HG02840 (cell line): ENCODE measurements at regions not wholly inside any gene's neighbourhood (a gene's known extent, or its start where the extent isn't known, plus 50 kb on each side); places are given as distances from the start of the nearest gene placed in this dataset.
"Not testable (repeated sequence)": the region's sequence is repeated elsewhere in the genome, so short reads cannot be mapped to it uniquely, and the experiment has no call there.

ENCODE experiments used
- ATAC-seq: cut with Tn5 transposase; IDR thresholded peaks from one replicate; pipeline ENCODE4 v1.9.1; 2021; ENCODE audit warnings: mild to moderate bottlenecking, moderate library complexity, moderate number of reproducible peaks; ENCODE audit not compliant: unreplicated experiment, low FRiP score

GRCh38 chr11:121909596-121909995, 206.4 kb downstream of the BLID start:
- no peak for ATAC-seq

GRCh38 chr11:121907379-121907778, 208.6 kb downstream of the BLID start:
- no peak for ATAC-seq

- ATAC-seq: no peak
Measured at GRCh38 chr11:121904148-121904547, 211.9 kb downstream of the BLID start.

GRCh38 chr11:121901886-121902285, 214.1 kb downstream of the BLID start:
- ATAC-seq: no peak

- not testable (repeated sequence) for ATAC-seq
Measured at GRCh38 chr11:121901417-121901816, 214.6 kb downstream of the BLID start.

- ATAC-seq: no peak
Measured at GRCh38 chr11:121899520-121899919, 216.5 kb downstream of the BLID start.

GRCh38 chr11:121898903-121899302, 217.1 kb downstream of the BLID start:
- no peak for ATAC-seq

- no peak for ATAC-seq
Measured at GRCh38 chr11:121895919-121896318, 220.1 kb downstream of the BLID start.

- no peak for ATAC-seq
Measured at GRCh38 chr11:121894581-121894980, 221.4 kb downstream of the BLID start.

- ATAC-seq: no peak
Measured at GRCh38 chr11:121892863-121893262, 223.2 kb downstream of the BLID start.

GRCh38 chr11:121892131-121892681, 223.8 kb downstream of the BLID start:
- no peak for ATAC-seq

- ATAC-seq: no peak
Measured at GRCh38 chr11:121890946-121891515, 225.0 kb downstream of the BLID start.

GRCh38 chr11:121890377-121890776, 225.6 kb downstream of the BLID start:
- ATAC-seq: no peak

- ATAC-seq: no peak
Measured at GRCh38 chr11:121889931-121890330, 226.1 kb downstream of the BLID start.

- ATAC-seq: no peak
Measured at GRCh38 chr11:121889186-121889585, 226.8 kb downstream of the BLID start.

GRCh38 chr11:121887976-121888557, 227.9 kb downstream of the BLID start:
- no peak for ATAC-seq

GRCh38 chr11:121887569-121887968, 228.4 kb downstream of the BLID start:
- ATAC-seq: no peak

- no peak for ATAC-seq
Measured at GRCh38 chr11:121886996-121887395, 229.0 kb downstream of the BLID start.

GRCh38 chr11:121886005-121886734, 229.8 kb downstream of the BLID start:
- no peak for ATAC-seq

GRCh38 chr11:121884626-121885025, 231.4 kb downstream of the BLID start:
- ATAC-seq: no peak

- no peak for ATAC-seq
Measured at GRCh38 chr11:121881806-121882205, 234.2 kb downstream of the BLID start.

GRCh38 chr11:121877152-121877551, 238.9 kb downstream of the BLID start:
- ATAC-seq: no peak
